HG02970 (cell line): ENCODE measurements at regions not wholly inside any gene's neighbourhood (a gene's known extent, or its start where the extent isn't known, plus 50 kb on each side); places are given as distances from the start of the nearest gene placed in this dataset.
"Not testable (repeated sequence)": the region's sequence is repeated elsewhere in the genome, so short reads cannot be mapped to it uniquely, and the experiment has no call there.

ENCODE experiments used
- ATAC-seq: cut with Tn5 transposase; IDR thresholded peaks from one replicate; pipeline ENCODE4 v1.9.1; 2021; ENCODE audit warnings: mild to moderate bottlenecking, moderate library complexity, moderate number of reproducible peaks; ENCODE audit not compliant: unreplicated experiment, low FRiP score

- ATAC-seq, result not testable (repeated sequence)
These were observed 240.1 kb downstream of the ZNF92 start for GRCh38 chr7:65613644-65614289.

- not testable (repeated sequence) for ATAC-seq
These were observed 242.5 kb downstream of the ZNF92 start for GRCh38 chr7:65616111-65616510.

GRCh38 chr7:65620216-65620615 lies 246.6 kb downstream of the ZNF92 start:
- not testable (repeated sequence) for ATAC-seq

- ATAC-seq, result not testable (repeated sequence)
These were observed 248.0 kb downstream of the ZNF92 start for GRCh38 chr7:65621580-65622201.

GRCh38 chr7:65631236-65631635 lies 241.6 kb upstream of the VKORC1L1 start:
- ATAC-seq, result not testable (repeated sequence)

- not testable (repeated sequence) for ATAC-seq
These were observed 239.1 kb upstream of the VKORC1L1 start for GRCh38 chr7:65633587-65634404.

GRCh38 chr7:65638918-65639317 lies 234.0 kb upstream of the VKORC1L1 start:
- not testable (repeated sequence) for ATAC-seq

GRCh38 chr7:65639717-65640116 lies 233.2 kb upstream of the VKORC1L1 start:
- not testable (repeated sequence) for ATAC-seq

GRCh38 chr7:65643498-65643897 lies 229.4 kb upstream of the VKORC1L1 start:
- ATAC-seq, result not testable (repeated sequence)

GRCh38 chr7:65647153-65647964 lies 225.5 kb upstream of the VKORC1L1 start:
- ATAC-seq, result not testable (repeated sequence)

GRCh38 chr7:65651174-65651573 lies 221.7 kb upstream of the VKORC1L1 start:
- ATAC-seq, result not testable (repeated sequence)

- not testable (repeated sequence) for ATAC-seq
These were observed 220.9 kb upstream of the VKORC1L1 start for GRCh38 chr7:65651826-65652592.

- ATAC-seq, result not testable (repeated sequence)
These were observed 220.2 kb upstream of the VKORC1L1 start for GRCh38 chr7:65652669-65653068.

- not testable (repeated sequence) for ATAC-seq
These were observed 216.2 kb upstream of the VKORC1L1 start for GRCh38 chr7:65656494-65657188.

GRCh38 chr7:65683362-65683761 lies 189.5 kb upstream of the VKORC1L1 start:
- ATAC-seq, result not testable (repeated sequence)

GRCh38 chr7:65699026-65699714 lies 173.7 kb upstream of the VKORC1L1 start:
- ATAC-seq, result not testable (repeated sequence)

- ATAC-seq, result not testable (repeated sequence)
These were observed 173.0 kb upstream of the VKORC1L1 start for GRCh38 chr7:65699715-65700356.
